ENCODE measurements at regions not wholly inside any gene's neighbourhood (a gene's known extent, or its start where the extent isn't known, plus 50 kb on each side); places are given as distances from the start of the nearest gene placed in this dataset.

- Histone ChIP-seq H3K4me3 (no peak overlapping the region), H3K4me1 (peaks cover 5% of the 10 kb centered on the region), H3K27ac (peak overlapping the region; percentile 0), H3K27me3 (no peaks in the 10 kb centered on the region), H3K36me3 (no peaks in the 10 kb centered on the region), H3K9me3 (no peaks in the 10 kb centered on the region)
- DNase-seq (ENCODE audit: low spot score in 2 of 2), result no peak
- TF ChIP-seq CTCF (IDR thresholded peaks at IDR 0.05) (no peak), POLR2A (IDR thresholded peaks at IDR 0.05) (no peak), POLR2AphosphoS5 (IDR thresholded peaks at IDR 0.05) (no peak), EP300 (IDR thresholded peaks at IDR 0.05) (no peak)
Observed at GRCh38 chr2:158743879-158744278, 51.2 kb upstream of the DAPL1 start.

GRCh38 chr2:158745067-158745865, 49.9 kb upstream of the DAPL1 start:
- Histone ChIP-seq H3K4me3 (no peak overlapping the region), H3K36me3 (no peaks in the 10 kb centered on the region), H3K27me3 (no peaks in the 10 kb centered on the region), H3K27ac (no peak overlapping the region), H3K4me1 (peaks cover 5% of the 10 kb centered on the region), H3K9me3 (no peaks in the 10 kb centered on the region)
- no peak for TF ChIP-seq POLR2A (IDR thresholded peaks at IDR 0.05)
- no peak for TF ChIP-seq EP300 (IDR thresholded peaks at IDR 0.05)
- TF ChIP-seq CTCF (IDR thresholded peaks at IDR 0.05), result peak in 1 of 2 donors; percentile 27
- TF ChIP-seq POLR2AphosphoS5 (IDR thresholded peaks at IDR 0.05), result no peak
- WGBS, result 44% methylated on average over 16 of the region's 16 CpGs
- DNase-seq (ENCODE audit: low spot score in 2 of 2), result no peak
